Stimulated activated effector memory CD8-positive, alpha-beta T cell treated with anti-CD3 and anti-CD28 coated beads, Interleukin-12 subunit alpha, Interleukin-12 subunit beta, amount 100 ng/mL, for 72 hours (primary cell): ENCODE measurements at regions not wholly inside any gene's neighbourhood (a gene's known extent, or its start where the extent isn't known, plus 50 kb on each side); places are given as distances from the start of the nearest gene placed in this dataset.

ENCODE experiments used
- ATAC-seq: fragments of 150-1000 bp; cut with Tn5 transposase; 2 replicates; pipeline ENCODE4 v1.10.0; 2021
- DNase-seq, 2 donors: peaks; one replicate each; pipeline ENCODE4 v3.0.0; 2021 to 2022; ENCODE audit warnings: low spot score in 2 of 2
- H3K27ac Mint-ChIP-seq: one replicate; pipeline ENCODE4 v1.8.0; 2022; ENCODE audit warnings: mild to moderate bottlenecking, mixed read lengths
- H3K36me3 Mint-ChIP-seq: one replicate; pipeline ENCODE4 v1.8.0; 2022; ENCODE audit warnings: mild to moderate bottlenecking, mixed read lengths
- H3K4me1 Mint-ChIP-seq: one replicate; pipeline ENCODE4 v1.8.0; 2022; ENCODE audit warnings: mixed read lengths
- H3K4me3 Mint-ChIP-seq: one replicate; pipeline ENCODE4 v1.8.0; 2022; ENCODE audit warnings: mild to moderate bottlenecking, mixed read lengths
- H3K9me3 Mint-ChIP-seq: one replicate; pipeline ENCODE4 v1.8.0; 2022; ENCODE audit warnings: mixed read lengths

GRCh38 chr6:133183691-133184090, 57.5 kb upstream of the EYA4 start:
- ATAC-seq (no peak), DNase-seq (no peak)
- Mint-ChIP-seq H3K27ac (no peak overlapping the region), H3K4me3 (no peak overlapping the region), H3K9me3 (no peaks in the 10 kb centered on the region), H3K36me3 (no peaks in the 10 kb centered on the region), H3K4me1 (no peaks in the 10 kb centered on the region)

GRCh38 chr6:133184798-133185372, 56.3 kb upstream of the EYA4 start:
- H3K36me3 Mint-ChIP-seq: no peaks in the 10 kb centered on the region
- DNase-seq: no peak
- no peaks in the 10 kb centered on the region for H3K9me3 Mint-ChIP-seq
- H3K27ac Mint-ChIP-seq: no peak overlapping the region
- H3K4me1 Mint-ChIP-seq: no peaks in the 10 kb centered on the region
- no peak for ATAC-seq
- no peak overlapping the region for H3K4me3 Mint-ChIP-seq

GRCh38 chr6:133185731-133186130, 55.4 kb upstream of the EYA4 start:
- no peak for ATAC-seq
- DNase-seq: no peak
- Mint-ChIP-seq H3K4me3 (no peak overlapping the region), H3K36me3 (no peaks in the 10 kb centered on the region), H3K4me1 (no peaks in the 10 kb centered on the region), H3K27ac (no peak overlapping the region), H3K9me3 (no peaks in the 10 kb centered on the region)

- DNase-seq (no peak), ATAC-seq (no peak)
- Mint-ChIP-seq H3K4me3 (no peak overlapping the region), H3K9me3 (no peaks in the 10 kb centered on the region), H3K36me3 (no peaks in the 10 kb centered on the region), H3K27ac (no peak overlapping the region), H3K4me1 (no peaks in the 10 kb centered on the region)
Measured at GRCh38 chr6:133187114-133187513, 54.0 kb upstream of the EYA4 start.

- Mint-ChIP-seq H3K9me3 (no peaks in the 10 kb centered on the region), H3K4me1 (no peaks in the 10 kb centered on the region), H3K36me3 (no peaks in the 10 kb centered on the region), H3K4me3 (no peak overlapping the region), H3K27ac (no peak overlapping the region)
- no peak for DNase-seq
- no peak for ATAC-seq
Measured at GRCh38 chr6:133187657-133188453, 53.3 kb upstream of the EYA4 start.

GRCh38 chr6:133190912-133191311, 50.2 kb upstream of the EYA4 start:
- Mint-ChIP-seq H3K4me3 (no peak overlapping the region), H3K36me3 (no peaks in the 10 kb centered on the region), H3K27ac (no peak overlapping the region), H3K9me3 (no peaks in the 10 kb centered on the region), H3K4me1 (no peaks in the 10 kb centered on the region)
- ATAC-seq (no peak), DNase-seq (no peak)

GRCh38 chr6:133191323-133191722, 49.8 kb upstream of the EYA4 start:
- Mint-ChIP-seq H3K4me3 (no peak overlapping the region), H3K27ac (no peak overlapping the region), H3K9me3 (no peaks in the 10 kb centered on the region), H3K4me1 (no peaks in the 10 kb centered on the region), H3K36me3 (no peaks in the 10 kb centered on the region)
- ATAC-seq (no peak), DNase-seq (no peak)
